WI38 (cell line): ENCODE measurements at regions not wholly inside any gene's neighbourhood (a gene's known extent, or its start where the extent isn't known, plus 50 kb on each side); places are given as distances from the start of the nearest gene placed in this dataset.

Experiments
- H3K4me3 ChIP-seq: 2 replicates; pipeline ENCODE4 v1.5.1; 2011; ENCODE audit warnings: low read depth, mild to moderate bottlenecking, control low read depth, low read length
- CTCF ChIP-seq: IDR thresholded peaks from 2 replicates; pipeline ENCODE4 v1.5.1; 2012; ENCODE audit warnings: low read depth, mild to moderate bottlenecking, control low read depth, low read length

DNA sequence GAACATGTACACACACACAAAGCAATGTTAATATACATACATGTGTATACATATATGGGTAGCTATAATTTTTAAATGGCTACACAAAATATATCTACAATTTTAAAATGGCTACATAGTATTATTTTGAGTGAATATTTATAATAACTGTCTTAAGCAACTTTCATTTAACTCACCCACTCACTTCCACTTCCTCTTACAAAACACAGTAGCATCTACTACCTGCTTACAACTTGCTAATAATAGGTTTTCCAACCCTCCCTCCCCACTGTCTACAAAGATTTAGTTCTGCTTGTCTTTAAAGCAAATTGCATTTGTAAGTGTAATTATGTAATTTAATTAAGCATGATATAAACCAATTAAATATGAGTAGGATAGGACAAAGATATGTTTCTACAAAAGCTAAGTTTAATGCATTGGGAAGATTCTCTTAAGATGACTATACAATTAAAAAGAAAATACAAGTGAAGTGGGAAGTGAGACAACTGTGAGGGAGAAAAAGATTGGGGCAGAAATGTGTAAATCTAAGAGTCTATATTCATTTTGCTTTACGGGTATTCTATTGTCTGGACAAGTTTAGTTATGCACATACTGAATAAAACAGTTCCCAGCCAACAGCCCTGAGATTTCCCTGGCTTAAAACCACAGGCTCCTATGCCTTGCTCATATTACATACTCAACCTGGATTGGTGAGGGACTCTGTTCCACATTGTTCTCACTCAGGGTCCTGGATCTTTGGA is 583.1 kb downstream of the EFNB2 start:
- H3K4me3 ChIP-seq: no peak overlapping the region
- no peak for TF ChIP-seq CTCF

DNA sequence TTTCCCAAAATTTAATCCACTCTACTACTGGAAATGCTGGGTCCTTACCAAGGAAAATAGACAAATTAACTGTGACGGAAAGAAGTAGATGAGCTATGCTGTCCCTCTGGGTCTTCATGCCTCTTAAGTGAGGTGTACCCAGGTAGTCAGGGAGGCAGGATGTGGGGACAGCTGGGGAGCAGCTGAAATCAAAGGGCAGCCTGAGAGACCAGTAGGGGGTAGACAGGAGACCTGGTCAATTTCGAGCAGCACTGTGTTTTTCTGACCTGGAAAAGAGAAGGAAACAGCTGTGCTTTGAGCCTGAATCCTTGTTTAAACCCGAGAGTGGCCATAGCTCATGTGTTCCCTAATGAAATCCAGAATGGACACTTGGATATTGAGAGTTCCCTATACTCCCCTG is 587.3 kb downstream of the EFNB2 start:
- no peak overlapping the region for H3K4me3 ChIP-seq
- TF ChIP-seq CTCF: no peak

- no peak overlapping the region for H3K4me3 ChIP-seq
- TF ChIP-seq CTCF: no peak
These were observed 594.6 kb downstream of the EFNB2 start for GRCh38 chr13:105940882-105941281.

DNA sequence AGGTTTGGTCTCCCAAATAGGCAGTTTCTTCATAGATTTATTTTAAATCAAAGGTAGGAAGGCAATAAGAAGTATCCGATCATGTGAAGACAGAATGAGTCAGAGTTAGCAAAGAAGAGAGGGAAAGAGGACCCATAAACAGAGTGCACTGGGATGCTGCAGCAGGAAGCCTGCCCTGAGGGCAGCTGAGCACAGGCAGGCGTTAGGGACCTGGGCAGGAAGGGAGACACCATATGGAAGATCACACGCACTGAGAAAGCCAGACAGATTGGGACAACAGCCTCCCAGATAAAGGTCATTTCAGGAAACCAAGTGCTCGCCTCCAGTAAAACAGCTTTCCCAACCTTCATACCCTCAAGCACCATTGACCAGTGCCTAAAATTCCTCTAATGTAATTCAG is 598.0 kb downstream of the EFNB2 start:
- H3K4me3 ChIP-seq: no peak overlapping the region
- TF ChIP-seq CTCF: no peak

DNA sequence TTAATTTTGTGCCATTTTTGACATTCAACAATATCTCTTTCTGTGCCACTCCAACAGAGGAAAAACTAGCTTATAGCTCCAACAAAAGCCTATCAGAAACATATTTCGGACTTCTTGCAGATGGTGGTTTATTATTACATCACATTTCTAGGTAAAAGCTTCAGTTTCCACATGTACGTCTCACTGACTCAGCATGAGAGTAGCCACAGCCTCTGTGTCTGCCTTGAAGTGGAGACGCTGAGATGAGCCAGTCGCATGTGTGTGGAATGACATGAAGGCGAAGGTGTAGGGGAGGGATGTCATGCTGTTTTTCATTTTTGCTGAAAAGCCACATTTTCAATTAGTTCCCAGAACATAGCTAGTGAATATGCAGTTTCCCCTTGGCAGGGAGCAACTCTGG is 598.6 kb downstream of the EFNB2 start:
- H3K4me3 ChIP-seq: no peak overlapping the region
- TF ChIP-seq CTCF: no peak

GRCh38 chr13:105929505-105929904 is 606.0 kb downstream of the EFNB2 start:
- TF ChIP-seq CTCF: no peak

GRCh38 chr13:105928901-105929300 is 606.6 kb downstream of the EFNB2 start:
- TF ChIP-seq CTCF: no peak
- H3K4me3 ChIP-seq: no peak overlapping the region

More at GRCh38 chr13:105929505-105929904, 606.0 kb downstream of the EFNB2 start:
- no peak overlapping the region for H3K4me3 ChIP-seq
